ENCODE measurements at regions not wholly inside any gene's neighbourhood (a gene's known extent, or its start where the extent isn't known, plus 50 kb on each side); places are given as distances from the start of the nearest gene placed in this dataset.
"Not testable (repeated sequence)": the region's sequence is repeated elsewhere in the genome, so short reads cannot be mapped to it uniquely, and the experiment has no call there.

- DNase-seq (ENCODE audit: low read depth) = peak; percentile 67
These were observed 232.1 kb upstream of the PIK3R1 start for GRCh38 chr5:67983251-67984110.

- not testable (repeated sequence) for DNase-seq (ENCODE audit: low read depth)
These were observed 233.4 kb upstream of the PIK3R1 start for GRCh38 chr5:67982160-67982559.

- DNase-seq (ENCODE audit: low read depth) = no peak
These were observed 237.4 kb upstream of the PIK3R1 start for GRCh38 chr5:67978171-67978570.

GRCh38 chr5:67976891-67977601 lies 238.5 kb upstream of the PIK3R1 start:
- no peak for DNase-seq (ENCODE audit: low read depth)

- no peak for DNase-seq (ENCODE audit: low read depth)
These were observed 239.4 kb upstream of the PIK3R1 start for GRCh38 chr5:67976181-67976580.

GRCh38 chr5:67974471-67974870 lies 241.1 kb upstream of the PIK3R1 start:
- DNase-seq (ENCODE audit: low read depth) = no peak

- no peak for DNase-seq (ENCODE audit: low read depth)
These were observed 241.5 kb upstream of the PIK3R1 start for GRCh38 chr5:67974054-67974453.

GRCh38 chr5:67971971-67972821 lies 243.4 kb upstream of the PIK3R1 start:
- DNase-seq (ENCODE audit: low read depth) = no peak

- no peak for DNase-seq (ENCODE audit: low read depth)
These were observed 244.2 kb upstream of the PIK3R1 start for GRCh38 chr5:67971223-67971830.

- no peak for DNase-seq (ENCODE audit: low read depth)
These were observed 245.9 kb upstream of the PIK3R1 start for GRCh38 chr5:67969631-67970030.

GRCh38 chr5:67969176-67969575 lies 246.4 kb upstream of the PIK3R1 start:
- no peak for DNase-seq (ENCODE audit: low read depth)

- no peak for DNase-seq (ENCODE audit: low read depth)
These were observed 248.8 kb upstream of the PIK3R1 start for GRCh38 chr5:67966712-67967111.

- no peak for DNase-seq (ENCODE audit: low read depth)
These were observed 250.9 kb upstream of the PIK3R1 start for GRCh38 chr5:67964619-67965018.

- no peak for DNase-seq (ENCODE audit: low read depth)
These were observed 251.6 kb upstream of the PIK3R1 start for GRCh38 chr5:67963789-67964519.

GRCh38 chr5:67960939-67961338 lies 254.6 kb upstream of the PIK3R1 start:
- no peak for DNase-seq (ENCODE audit: low read depth)

- no peak for DNase-seq (ENCODE audit: low read depth)
These were observed 258.2 kb upstream of the PIK3R1 start for GRCh38 chr5:67957374-67957773.

- DNase-seq (ENCODE audit: low read depth) = no peak
These were observed 261.2 kb upstream of the PIK3R1 start for GRCh38 chr5:67954351-67954750.

GRCh38 chr5:67942421-67942820 lies 273.1 kb upstream of the PIK3R1 start:
- DNase-seq (ENCODE audit: low read depth) = no peak

- no peak for DNase-seq (ENCODE audit: low read depth)
These were observed 273.7 kb upstream of the PIK3R1 start for GRCh38 chr5:67941614-67942401.

- no peak for DNase-seq (ENCODE audit: low read depth)
These were observed 279.5 kb upstream of the PIK3R1 start for GRCh38 chr5:67935908-67936566.
